AG04449 (cell line): ENCODE measurements at regions not wholly inside any gene's neighbourhood (a gene's known extent, or its start where the extent isn't known, plus 50 kb on each side); places are given as distances from the start of the nearest gene placed in this dataset.

ENCODE experiments used
- CTCF ChIA-PET: fragments of 350-600 bp; formaldehyde crosslinking; extraction: SDS; loops from one replicate; lab custom pipeline; 2021; ENCODE audit warnings: antibody characterized with exemption; lab: Yijun Ruan, JAX
- POLR2A ChIA-PET: fragments of 400-600, 350-600 bp; formaldehyde crosslinking; extraction: SDS; loops from one replicate; lab custom pipeline; 2020; ENCODE audit warnings: antibody characterized with exemption, inconsistent platforms; lab: Yijun Ruan, JAX
- DNase-seq: peaks from one replicate; pipeline ENCODE4 v3.0.0-alpha.2; 2010; ENCODE audit warnings: low read depth, low spot score
- H3K4me3 ChIP-seq: 2 replicates; pipeline ENCODE4 v1.5.1; 2011; ENCODE audit warnings: low read depth, mild to moderate bottlenecking, control low read depth, low read length
- CTCF ChIP-seq: IDR thresholded peaks from one replicate; pipeline ENCODE4 v1.5.1; 2011; ENCODE audit warnings: mild to moderate bottlenecking, moderate library complexity, low read length, control low read depth, inconsistent platforms; ENCODE audit not compliant: insufficient read depth; ENCODE audit errors: missing control alignments

- no peak overlapping the region for H3K4me3 ChIP-seq
- ChIA-PET CTCF (interaction anchor here (1.2 kb wide), 1 partner anchor 37 kb away, joined by 3 read pairs; no protein-coding TSS in a partner anchor), POLR2A (no interaction called here)
- no peak for DNase-seq
- TF ChIP-seq CTCF = no peak
These were observed 117.9 kb downstream of the TM9SF2 start for GRCh38 chr13:99619207-99619606.

GRCh38 chr13:99617474-99618255 lies 116.4 kb downstream of the TM9SF2 start:
- DNase-seq = no peak
- H3K4me3 ChIP-seq = no peak overlapping the region
- POLR2A ChIA-PET = no interaction called here
- TF ChIP-seq CTCF = peak; percentile 69
- CTCF ChIA-PET = interaction anchor here (0.8 to 1.3 kb wide), 3 partner anchors 15 to 40 kb away, joined by 3 to 7 read pairs (median 5); no protein-coding TSS in a partner anchor

- TF ChIP-seq CTCF = no peak
- no peak for DNase-seq
- H3K4me3 ChIP-seq = no peak overlapping the region
- ChIA-PET CTCF (interaction anchor here (1.6 to 2.2 kb wide), 2 partner anchors 10 to 42 kb away, joined by 4 to 6 read pairs; no protein-coding TSS in a partner anchor), POLR2A (no interaction called here)
These were observed 113.2 kb downstream of the TM9SF2 start for GRCh38 chr13:99614465-99614885.
